ENCODE measurements at regions not wholly inside any gene's neighbourhood (a gene's known extent, or its start where the extent isn't known, plus 50 kb on each side); places are given as distances from the start of the nearest gene placed in this dataset.

DNA sequence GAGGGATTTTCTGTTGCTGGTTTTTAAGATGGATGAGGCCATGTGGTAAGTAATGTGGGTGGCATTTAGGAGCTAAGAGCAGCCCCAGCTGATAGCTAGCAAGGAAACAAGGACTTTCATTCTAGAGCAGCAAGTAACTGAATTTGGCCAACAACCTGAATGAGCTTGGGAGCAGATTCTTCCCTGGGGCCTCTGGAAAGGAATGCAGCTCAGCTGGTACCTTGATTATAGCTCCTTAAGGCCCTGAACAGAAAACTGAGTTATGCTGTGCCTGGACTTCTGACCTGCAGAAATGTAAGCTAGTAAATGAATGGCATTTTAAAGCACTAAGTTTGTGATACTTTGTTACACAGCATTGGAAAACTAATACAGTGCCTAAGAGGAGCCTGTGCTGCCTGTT lies 565.5 kb downstream of the PDCD6IP start:
- no peak for DNase-seq (ENCODE audit: low read depth in 4 of 4, low spot score in 1 of 4)

GRCh38 chr3:34364335-34364734 lies 565.9 kb downstream of the PDCD6IP start:
- no peak for DNase-seq (ENCODE audit: low read depth in 4 of 4, low spot score in 1 of 4)

DNA sequence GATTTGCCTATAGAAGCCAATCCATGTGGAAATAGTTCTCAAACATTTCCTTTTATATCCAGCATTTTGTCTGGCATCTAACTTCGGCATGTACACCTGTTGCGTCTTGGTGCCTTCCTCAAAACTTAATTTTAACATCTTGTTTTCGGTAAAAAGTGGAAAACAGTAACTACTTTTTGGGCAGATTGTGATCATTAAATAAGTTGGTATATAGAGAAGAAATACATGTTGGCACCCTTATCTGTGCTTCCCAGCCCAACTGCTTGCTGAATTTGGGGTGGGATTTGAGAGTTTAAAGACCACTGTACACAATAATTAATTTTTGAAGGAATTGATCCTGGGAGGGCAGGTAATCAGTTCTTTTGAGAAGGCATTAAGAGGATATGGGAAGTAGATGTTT lies 566.8 kb downstream of the PDCD6IP start:
- no peak for DNase-seq (ENCODE audit: low read depth in 4 of 4, low spot score in 1 of 4)

- no peak for DNase-seq (ENCODE audit: low read depth in 4 of 4, low spot score in 1 of 4)
These were observed 567.3 kb downstream of the PDCD6IP start for GRCh38 chr3:34365771-34366170.

- no peak for DNase-seq (ENCODE audit: low read depth in 4 of 4, low spot score in 1 of 4)
These were observed 569.1 kb downstream of the PDCD6IP start for GRCh38 chr3:34367521-34367920.

DNA sequence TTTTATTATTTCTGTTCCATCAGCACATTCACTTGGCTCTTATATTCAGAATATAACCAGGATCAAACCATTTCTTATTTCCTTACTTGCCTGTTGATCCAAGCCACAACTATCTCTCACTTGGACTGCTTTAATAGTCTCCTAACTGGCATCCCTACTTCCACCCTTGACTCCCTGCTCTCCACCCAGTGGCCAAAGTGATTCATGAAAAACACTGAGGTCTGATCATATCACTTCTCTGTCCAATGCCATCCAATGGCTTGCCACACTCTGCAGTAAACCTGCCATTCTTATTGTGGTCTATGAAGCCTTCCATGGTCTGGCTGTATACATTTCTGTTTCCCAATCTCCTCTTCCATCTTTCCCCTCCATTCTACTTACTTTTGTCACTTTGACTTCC lies 576.1 kb downstream of the PDCD6IP start:
- no peak for DNase-seq (ENCODE audit: low read depth in 4 of 4, low spot score in 1 of 4)

- no peak for DNase-seq (ENCODE audit: low read depth in 4 of 4, low spot score in 1 of 4)
These were observed 578.3 kb downstream of the PDCD6IP start for GRCh38 chr3:34376691-34377090.

DNA sequence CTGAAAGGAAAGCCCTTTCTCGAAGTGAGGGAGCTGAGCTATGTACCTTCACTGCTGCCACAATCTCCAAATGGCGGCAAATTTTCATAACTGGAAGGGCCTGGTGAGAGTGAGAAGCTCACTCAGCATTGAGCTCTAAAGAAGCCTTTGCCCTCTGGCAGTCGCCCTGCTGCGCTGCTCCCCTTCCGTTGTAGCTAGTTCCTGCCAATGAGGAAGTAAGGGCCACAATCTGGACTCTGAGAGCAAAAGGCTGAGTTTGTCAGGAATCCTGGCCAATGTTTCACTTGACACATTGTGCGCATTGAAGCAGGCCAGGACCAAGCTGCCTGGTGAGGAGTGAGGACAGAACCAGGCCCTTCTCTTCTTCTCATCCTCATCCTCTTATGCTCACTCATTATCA lies 579.5 kb downstream of the PDCD6IP start:
- no peak for DNase-seq (ENCODE audit: low read depth in 4 of 4, low spot score in 1 of 4)

DNA sequence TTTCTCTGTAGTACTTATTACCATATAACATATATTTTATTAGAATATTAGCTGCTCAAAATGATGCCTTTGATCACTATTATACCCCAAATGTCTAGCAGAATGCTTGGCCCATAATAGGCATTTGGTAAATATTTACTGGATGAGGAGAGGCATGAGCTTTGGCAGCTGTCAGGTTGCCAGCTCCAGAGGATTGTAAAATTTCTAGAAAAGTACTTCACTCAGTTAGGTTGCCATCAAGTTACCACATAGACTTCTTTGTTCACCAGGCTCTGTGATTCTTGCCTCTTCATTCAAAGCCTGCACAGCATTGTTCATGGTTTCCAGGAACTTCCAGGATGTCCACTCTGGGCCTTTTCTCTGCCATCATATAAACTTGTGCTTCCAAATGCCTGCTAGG lies 582.8 kb downstream of the PDCD6IP start:
- DNase-seq (ENCODE audit: low read depth in 4 of 4, low spot score in 1 of 4): no peak

DNA sequence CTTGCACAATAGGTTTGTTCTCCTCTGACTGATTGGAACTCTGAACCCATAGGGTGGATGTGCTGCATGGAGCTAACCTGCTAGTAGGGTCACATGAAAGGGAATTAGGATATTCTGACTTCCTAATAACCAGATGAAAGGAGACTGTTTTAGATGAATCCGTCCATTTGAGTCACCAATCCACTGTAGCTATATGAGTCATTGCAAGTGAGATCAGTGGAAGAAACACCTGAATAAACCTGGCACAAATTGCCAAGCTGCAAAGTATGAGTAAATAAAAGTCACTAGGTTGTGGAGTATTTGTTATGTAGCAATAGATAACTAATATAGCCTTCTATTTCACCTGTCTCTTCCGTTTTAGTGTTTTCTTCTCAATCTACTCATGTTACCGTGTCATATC lies 584.4 kb downstream of the PDCD6IP start:
- DNase-seq (ENCODE audit: low read depth in 4 of 4, low spot score in 1 of 4): no peak

GRCh38 chr3:34386309-34386708 lies 587.9 kb downstream of the PDCD6IP start:
- no peak for DNase-seq (ENCODE audit: low read depth in 4 of 4, low spot score in 1 of 4)

DNA sequence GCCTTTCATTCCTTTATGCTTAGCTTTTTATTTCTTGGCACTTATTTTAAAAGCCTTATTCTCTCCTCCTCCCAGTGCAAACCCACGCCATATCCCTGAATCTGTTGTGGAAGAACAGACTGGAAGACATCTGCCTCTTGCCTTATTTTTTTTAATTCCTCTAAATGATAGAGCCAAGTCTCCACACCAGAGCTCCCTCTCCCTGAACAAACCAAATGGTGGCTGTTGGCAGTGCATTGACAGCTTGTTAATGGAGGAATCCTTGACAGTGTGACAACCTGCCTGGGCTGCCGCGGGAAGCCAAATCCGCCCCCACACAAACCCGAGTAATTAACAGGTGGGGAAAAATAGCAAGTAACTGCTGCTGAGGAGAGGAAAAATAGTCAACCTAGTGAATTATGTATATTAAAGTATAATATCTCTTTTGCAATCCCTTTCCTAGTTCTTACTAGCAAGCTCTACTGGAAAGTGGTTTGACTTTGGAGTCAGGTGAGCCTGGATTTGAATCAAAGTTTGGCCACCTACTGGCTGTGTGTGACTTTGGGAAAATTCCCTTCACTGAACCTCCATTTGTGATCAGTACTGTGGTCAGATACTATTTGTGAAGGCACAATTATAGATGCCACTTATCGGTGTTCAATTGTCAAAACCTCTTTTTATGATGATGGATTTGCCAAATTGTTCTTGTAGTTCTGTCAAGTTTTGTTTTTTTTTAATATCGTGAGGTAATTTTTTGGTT lies 589.6 kb downstream of the PDCD6IP start:
- DNase-seq (ENCODE audit: low read depth in 4 of 4, low spot score in 1 of 4): no peak

DNA sequence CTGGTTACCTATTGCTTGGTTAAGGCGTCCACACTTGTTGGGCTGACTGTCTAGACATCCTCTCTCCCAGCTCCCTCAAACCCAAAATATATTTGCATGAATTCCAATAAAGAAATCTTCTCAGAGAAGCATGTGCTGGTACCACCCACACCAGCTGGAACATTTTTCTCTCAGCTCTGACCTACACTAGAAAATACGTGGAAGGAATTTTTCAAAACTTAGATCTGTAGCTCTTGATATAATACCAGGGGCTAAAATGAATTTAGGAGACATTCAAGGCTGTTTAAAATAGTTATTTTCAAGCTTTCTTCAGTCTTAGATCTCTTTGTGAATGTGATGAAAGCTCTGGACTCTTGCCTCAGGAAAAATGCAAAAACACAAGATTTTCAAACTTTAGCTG lies 590.4 kb downstream of the PDCD6IP start:
- no peak for DNase-seq (ENCODE audit: low read depth in 4 of 4, low spot score in 1 of 4)

GRCh38 chr3:34394978-34395748 lies 596.7 kb downstream of the PDCD6IP start:
- no peak for DNase-seq (ENCODE audit: low read depth in 4 of 4, low spot score in 1 of 4)

- no peak for DNase-seq (ENCODE audit: low read depth in 4 of 4, low spot score in 1 of 4)
These were observed 597.9 kb downstream of the PDCD6IP start for GRCh38 chr3:34396288-34396687.

- no peak for DNase-seq (ENCODE audit: low read depth in 4 of 4, low spot score in 1 of 4)
These were observed 598.5 kb downstream of the PDCD6IP start for GRCh38 chr3:34396956-34397355.

GRCh38 chr3:34399401-34399800 lies 601.0 kb downstream of the PDCD6IP start:
- DNase-seq (ENCODE audit: low read depth in 4 of 4, low spot score in 1 of 4): no peak

DNA sequence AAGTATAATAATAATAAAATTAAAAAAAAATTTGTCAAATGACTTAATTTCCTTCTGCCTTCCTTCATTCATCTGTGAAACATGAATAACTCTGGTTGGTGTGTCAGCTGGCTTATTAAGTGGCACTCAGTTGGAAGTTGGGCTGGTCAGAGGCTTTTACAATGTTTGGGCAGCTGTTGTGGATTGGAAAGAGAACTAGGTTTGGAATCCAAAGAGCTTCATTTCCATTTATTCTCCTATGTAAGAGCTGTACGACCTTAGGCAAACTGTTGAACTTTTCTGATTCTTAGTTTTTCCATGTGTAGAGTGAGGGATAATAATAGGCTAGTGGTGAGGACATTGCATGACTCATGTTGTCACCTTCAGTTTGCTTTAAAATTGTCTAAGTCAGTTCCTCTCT lies 606.7 kb downstream of the PDCD6IP start:
- no peak for DNase-seq (ENCODE audit: low read depth in 4 of 4, low spot score in 1 of 4)

- no peak for DNase-seq (ENCODE audit: low read depth in 4 of 4, low spot score in 1 of 4)
These were observed 608.9 kb downstream of the PDCD6IP start for GRCh38 chr3:34407281-34407680.

- DNase-seq (ENCODE audit: low read depth in 4 of 4, low spot score in 1 of 4): no peak
These were observed 609.7 kb downstream of the PDCD6IP start for GRCh38 chr3:34408088-34408487.

DNA sequence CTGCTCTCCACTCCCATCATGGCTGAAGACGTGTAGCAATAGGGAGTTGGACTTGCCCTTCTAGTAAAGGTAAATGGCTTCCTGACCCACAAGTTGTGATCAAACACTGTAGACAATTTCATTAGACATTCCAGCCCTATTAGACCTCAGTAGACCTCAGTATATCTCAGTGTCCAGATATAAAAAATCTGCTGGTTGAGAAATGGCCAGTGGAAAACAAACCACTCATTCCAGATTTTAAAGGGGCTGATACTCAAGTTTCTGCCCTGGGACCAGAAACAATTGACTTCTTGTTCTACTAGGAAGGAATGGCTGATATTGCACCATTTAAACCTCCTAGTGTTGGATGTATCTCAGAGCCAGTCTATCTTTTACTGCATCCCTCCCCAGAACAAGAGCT lies 613.2 kb downstream of the PDCD6IP start:
- DNase-seq (ENCODE audit: low read depth in 4 of 4, low spot score in 1 of 4): no peak

DNA sequence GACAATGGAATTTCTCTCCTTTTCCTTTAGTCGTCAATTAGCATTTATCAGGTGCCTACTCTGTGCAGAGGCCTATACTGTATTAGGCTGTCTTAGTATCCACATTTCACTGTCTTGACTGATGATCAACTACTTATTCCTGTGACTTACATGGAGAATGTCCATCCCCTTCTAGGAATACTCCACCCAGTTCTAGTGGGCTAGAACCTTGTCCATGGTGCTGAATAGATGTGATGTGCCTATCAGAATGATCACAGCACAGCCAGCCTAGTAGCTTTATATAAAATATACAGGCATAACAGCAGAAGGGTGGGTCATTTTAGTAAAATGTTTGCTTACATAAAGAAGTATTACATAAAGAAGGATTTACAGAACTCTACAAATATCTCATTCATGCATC lies 621.4 kb downstream of the PDCD6IP start:
- DNase-seq (ENCODE audit: low read depth in 4 of 4, low spot score in 1 of 4): no peak

GRCh38 chr3:34421762-34422161 lies 623.3 kb downstream of the PDCD6IP start:
- DNase-seq (ENCODE audit: low read depth in 4 of 4, low spot score in 1 of 4): no peak
